ENCODE measurements at regions not wholly inside any gene's neighbourhood (a gene's known extent, or its start where the extent isn't known, plus 50 kb on each side); places are given as distances from the start of the nearest gene placed in this dataset.

GRCh38 chr18:67428805-67429204 lies 87.7 kb downstream of the DSEL start:
- no peak for TF ChIP-seq CTCF (IDR thresholded peaks at IDR 0.05)

GRCh38 chr18:67428158-67428557 lies 88.4 kb downstream of the DSEL start:
- ATAC-seq (ENCODE audit: low read depth) (no peak), DNase-seq (no peak)
- H3K27me3 Mint-ChIP-seq: no peaks in the 10 kb centered on the region
- H3K27ac Mint-ChIP-seq: no peak overlapping the region
- no peaks in the 10 kb centered on the region for H3K9me3 Mint-ChIP-seq
- no peak for TF ChIP-seq CTCF (IDR thresholded peaks at IDR 0.05)
- H3K4me1 Mint-ChIP-seq: no peaks in the 10 kb centered on the region
- H3K4me3 Mint-ChIP-seq: no peak overlapping the region
- POLR2A ChIA-PET: no interaction called here
- intact Hi-C loops (cut with micrococcal nuclease): no loop called here
- CTCF ChIA-PET: no interaction called here
- no peaks in the 10 kb centered on the region for H3K36me3 Mint-ChIP-seq (ENCODE audit: low read depth)

More at GRCh38 chr18:67428805-67429204, 87.7 kb downstream of the DSEL start:
- POLR2A ChIA-PET: no interaction called here
- Mint-ChIP-seq H3K9me3 (no peaks in the 10 kb centered on the region), H3K27me3 (no peaks in the 10 kb centered on the region), H3K4me1 (no peaks in the 10 kb centered on the region), H3K4me3 (no peak overlapping the region), H3K27ac (no peak overlapping the region), H3K36me3 (ENCODE audit: low read depth) (no peaks in the 10 kb centered on the region)
- ATAC-seq (ENCODE audit: low read depth) (no peak), DNase-seq (no peak)
- intact Hi-C loops (cut with micrococcal nuclease): no loop called here
- CTCF ChIA-PET: no interaction called here

GRCh38 chr18:67426486-67426885 lies 90.0 kb downstream of the DSEL start:
- intact Hi-C loops (cut with micrococcal nuclease): no loop called here
- TF ChIP-seq CTCF (IDR thresholded peaks at IDR 0.05): no peak
- DNase-seq (no peak), ATAC-seq (ENCODE audit: low read depth) (no peak)
- CTCF ChIA-PET: no interaction called here
- Mint-ChIP-seq H3K36me3 (ENCODE audit: low read depth) (no peaks in the 10 kb centered on the region), H3K9me3 (no peaks in the 10 kb centered on the region), H3K27ac (no peak overlapping the region), H3K4me1 (no peaks in the 10 kb centered on the region), H3K27me3 (no peaks in the 10 kb centered on the region), H3K4me3 (no peak overlapping the region)
- POLR2A ChIA-PET: no interaction called here

GRCh38 chr18:67425672-67426071 lies 90.8 kb downstream of the DSEL start:
- no peaks in the 10 kb centered on the region for H3K4me1 Mint-ChIP-seq
- DNase-seq (no peak), ATAC-seq (ENCODE audit: low read depth) (no peak)
- H3K27me3 Mint-ChIP-seq: no peaks in the 10 kb centered on the region
- no peak overlapping the region for H3K4me3 Mint-ChIP-seq
- intact Hi-C loops (cut with micrococcal nuclease): no loop called here
- no peak overlapping the region for H3K27ac Mint-ChIP-seq
- H3K36me3 Mint-ChIP-seq (ENCODE audit: low read depth): no peaks in the 10 kb centered on the region
- ChIA-PET CTCF (no interaction called here), POLR2A (no interaction called here)
- no peak for TF ChIP-seq CTCF (IDR thresholded peaks at IDR 0.05)
- no peaks in the 10 kb centered on the region for H3K9me3 Mint-ChIP-seq

- Mint-ChIP-seq H3K36me3 (ENCODE audit: low read depth) (no peaks in the 10 kb centered on the region), H3K4me1 (peaks cover 4% of the 10 kb centered on the region), H3K9me3 (no peaks in the 10 kb centered on the region), H3K4me3 (no peak overlapping the region), H3K27ac (no peak overlapping the region), H3K27me3 (no peaks in the 10 kb centered on the region)
- ChIA-PET POLR2A (no interaction called here), CTCF (no interaction called here)
- ATAC-seq (ENCODE audit: low read depth) (no peak), DNase-seq (no peak)
- intact Hi-C loops (cut with micrococcal nuclease): no loop called here
- no peak for TF ChIP-seq CTCF (IDR thresholded peaks at IDR 0.05)
Measured at GRCh38 chr18:67421651-67422050, 94.9 kb downstream of the DSEL start.

All from activated B cell treated with CpG ODN at 0.5 μM for 24 hours (primary cell).